ENCODE measurements at regions not wholly inside any gene's neighbourhood (a gene's known extent, or its start where the extent isn't known, plus 50 kb on each side); places are given as distances from the start of the nearest gene placed in this dataset.
"Not testable (repeated sequence)": the region's sequence is repeated elsewhere in the genome, so short reads cannot be mapped to it uniquely, and the experiment has no call there.

DNA sequence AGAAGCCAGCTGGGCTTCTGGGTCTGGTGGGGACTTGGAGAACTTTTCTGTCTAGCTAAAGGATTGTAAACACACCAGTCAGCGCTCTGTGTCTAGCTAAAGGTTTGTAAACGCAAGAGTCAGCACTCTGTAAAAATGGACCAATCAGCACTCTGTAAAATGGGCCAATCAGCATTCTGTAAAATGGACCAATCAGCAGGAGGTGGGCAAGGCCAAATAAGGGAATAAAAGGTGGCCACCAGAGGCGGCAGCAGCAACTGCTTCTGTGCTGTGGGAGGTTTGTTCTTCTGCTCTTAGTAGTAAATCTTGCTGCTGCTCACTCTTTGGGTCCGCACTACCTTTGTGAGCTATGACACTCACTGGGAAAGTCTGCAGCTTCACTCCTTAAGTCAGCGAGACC lies 106.4 kb upstream of the CYLC2 start:
- TF ChIP-seq, protein P1, sequence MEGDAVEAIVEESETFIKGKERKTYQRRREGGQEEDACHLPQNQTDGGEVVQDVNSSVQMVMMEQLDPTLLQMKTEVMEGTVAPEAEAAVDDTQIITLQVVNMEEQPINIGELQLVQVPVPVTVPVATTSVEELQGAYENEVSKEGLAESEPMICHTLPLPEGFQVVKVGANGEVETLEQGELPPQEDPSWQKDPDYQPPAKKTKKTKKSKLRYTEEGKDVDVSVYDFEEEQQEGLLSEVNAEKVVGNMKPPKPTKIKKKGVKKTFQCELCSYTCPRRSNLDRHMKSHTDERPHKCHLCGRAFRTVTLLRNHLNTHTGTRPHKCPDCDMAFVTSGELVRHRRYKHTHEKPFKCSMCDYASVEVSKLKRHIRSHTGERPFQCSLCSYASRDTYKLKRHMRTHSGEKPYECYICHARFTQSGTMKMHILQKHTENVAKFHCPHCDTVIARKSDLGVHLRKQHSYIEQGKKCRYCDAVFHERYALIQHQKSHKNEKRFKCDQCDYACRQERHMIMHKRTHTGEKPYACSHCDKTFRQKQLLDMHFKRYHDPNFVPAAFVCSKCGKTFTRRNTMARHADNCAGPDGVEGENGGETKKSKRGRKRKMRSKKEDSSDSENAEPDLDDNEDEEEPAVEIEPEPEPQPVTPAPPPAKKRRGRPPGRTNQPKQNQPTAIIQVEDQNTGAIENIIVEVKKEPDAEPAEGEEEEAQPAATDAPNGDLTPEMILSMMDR (IDR thresholded peaks at IDR 0.05): not testable (repeated sequence)
- TF ChIP-seq POLR2A (IDR thresholded peaks at IDR 0.05): not testable (repeated sequence)

Data from uterus (tissue), 2 donors.